D721Med (cell line): ENCODE measurements at regions not wholly inside any gene's neighbourhood (a gene's known extent, or its start where the extent isn't known, plus 50 kb on each side); places are given as distances from the start of the nearest gene placed in this dataset.

Experiments
- DNase-seq: peaks from one replicate; pipeline ENCODE4 v3.0.0; 2011; ENCODE audit warnings: low spot score; ENCODE audit not compliant: insufficient read length
- FAIRE-seq: peaks from 2 replicates; lab custom pipeline; 2011; peaks lifted over from hg19 to GRCh38; lab: Jason Lieb, UNC
- CTCF ChIP-seq: IDR thresholded peaks from 2 replicates; pipeline ENCODE4 v1.5.1; 2012; ENCODE audit warnings: mild to moderate bottlenecking, control low read depth; ENCODE audit not compliant: insufficient read depth; ENCODE audit errors: missing control alignments

GRCh38 chr21:16304174-16305095 lies 574.7 kb downstream of the USP25 start:
- no peak for TF ChIP-seq CTCF
- no peak for DNase-seq
- FAIRE-seq = no peak

- DNase-seq (no peak), FAIRE-seq (no peak)
- no peak for TF ChIP-seq CTCF
Observed at GRCh38 chr21:16305686-16306085, 575.9 kb downstream of the USP25 start.

- TF ChIP-seq CTCF = no peak
- FAIRE-seq (no peak), DNase-seq (no peak)
Observed at GRCh38 chr21:16307256-16307655, 577.5 kb downstream of the USP25 start.

- no peak for TF ChIP-seq CTCF
- DNase-seq = no peak
- FAIRE-seq = peak; percentile 63
Observed at GRCh38 chr21:16308269-16308668, 578.5 kb downstream of the USP25 start.

GRCh38 chr21:16309250-16309971 lies 579.6 kb downstream of the USP25 start:
- no peak for TF ChIP-seq CTCF
- no peak for DNase-seq
- no peak for FAIRE-seq

GRCh38 chr21:16310176-16310575 lies 580.4 kb downstream of the USP25 start:
- no peak for TF ChIP-seq CTCF
- no peak for DNase-seq
- no peak for FAIRE-seq
